D721Med (cell line): ENCODE measurements at regions not wholly inside any gene's neighbourhood (a gene's known extent, or its start where the extent isn't known, plus 50 kb on each side); places are given as distances from the start of the nearest gene placed in this dataset.
A peak's percentile ranks its signal among the peaks of the same experiment; 100 is the strongest.

Source experiments
- DNase-seq: peaks from one replicate; pipeline ENCODE4 v3.0.0; 2011; ENCODE audit warnings: low spot score; ENCODE audit not compliant: insufficient read length
- FAIRE-seq: peaks from 2 replicates; lab custom pipeline; 2011; peaks lifted over from hg19 to GRCh38; lab: Jason Lieb, UNC
- CTCF ChIP-seq: IDR thresholded peaks from 2 replicates; pipeline ENCODE4 v1.5.1; 2012; ENCODE audit warnings: mild to moderate bottlenecking, control low read depth; ENCODE audit not compliant: insufficient read depth; ENCODE audit errors: missing control alignments

GRCh38 chr18:42306594-42306980 is 351.6 kb downstream of the PIK3C3 start:
- TF ChIP-seq CTCF = no peak
- FAIRE-seq (peak; percentile 68), DNase-seq (no peak)

GRCh38 chr18:42310956-42311355 is 355.9 kb downstream of the PIK3C3 start:
- FAIRE-seq (peak; percentile 63), DNase-seq (no peak)
- no peak for TF ChIP-seq CTCF

- TF ChIP-seq CTCF = no peak
- DNase-seq (no peak), FAIRE-seq (no peak)
Measured at GRCh38 chr18:42326752-42327151, 371.7 kb downstream of the PIK3C3 start.

- no peak for FAIRE-seq
- no peak for TF ChIP-seq CTCF
- no peak for DNase-seq
Measured at GRCh38 chr18:42328931-42329330, 373.9 kb downstream of the PIK3C3 start.

GRCh38 chr18:42330296-42330695 is 375.3 kb downstream of the PIK3C3 start:
- FAIRE-seq = no peak

GRCh38 chr18:42333558-42333957 is 378.5 kb downstream of the PIK3C3 start:
- no peak for TF ChIP-seq CTCF
- FAIRE-seq (no peak), DNase-seq (no peak)

More at GRCh38 chr18:42330296-42330695, 375.3 kb downstream of the PIK3C3 start:
- no peak for DNase-seq
- TF ChIP-seq CTCF = no peak

- peak; percentile 93 for FAIRE-seq
- no peak for DNase-seq
- no peak for TF ChIP-seq CTCF
Measured at GRCh38 chr18:42334931-42335330, 379.9 kb downstream of the PIK3C3 start.
